DMS153 (cell line): ENCODE measurements at regions not wholly inside any gene's neighbourhood (a gene's known extent, or its start where the extent isn't known, plus 50 kb on each side); places are given as distances from the start of the nearest gene placed in this dataset.
"Not testable (repeated sequence)": the region's sequence is repeated elsewhere in the genome, so short reads cannot be mapped to it uniquely, and the experiment has no call there.

Source experiments
- DNase-seq: peaks from one replicate; lab custom pipeline; 2025; lab: John Stamatoyannopoulos, UW

- DNase-seq = no peak
These were observed 87.0 kb downstream of the PLSCR2 start for GRCh38 chr3:146382386-146382785.

GRCh38 chr3:146380046-146380445 lies 89.3 kb downstream of the PLSCR2 start:
- DNase-seq = peak; percentile 51

- no peak for DNase-seq
These were observed 94.1 kb downstream of the PLSCR2 start for GRCh38 chr3:146375219-146375618.

GRCh38 chr3:146374146-146374545 lies 95.2 kb downstream of the PLSCR2 start:
- no peak for DNase-seq

GRCh38 chr3:146371902-146372301 lies 97.5 kb downstream of the PLSCR2 start:
- DNase-seq = no peak

GRCh38 chr3:146368882-146369523 lies 100.4 kb downstream of the PLSCR2 start:
- no peak for DNase-seq

- no peak for DNase-seq
These were observed 108.9 kb upstream of the PLSCR4 start for GRCh38 chr3:146359841-146360240.

- not testable (repeated sequence) for DNase-seq
These were observed 103.5 kb upstream of the PLSCR4 start for GRCh38 chr3:146354421-146354820.

GRCh38 chr3:146350852-146351251 lies 99.9 kb upstream of the PLSCR4 start:
- DNase-seq = no peak

GRCh38 chr3:146345900-146346299 lies 95.0 kb upstream of the PLSCR4 start:
- DNase-seq = no peak

- DNase-seq = no peak
These were observed 92.6 kb upstream of the PLSCR4 start for GRCh38 chr3:146343551-146343950.

- DNase-seq = no peak
These were observed 92.1 kb upstream of the PLSCR4 start for GRCh38 chr3:146342989-146343388.

GRCh38 chr3:146339349-146339748 lies 88.4 kb upstream of the PLSCR4 start:
- DNase-seq = no peak

GRCh38 chr3:146337991-146338390 lies 87.1 kb upstream of the PLSCR4 start:
- DNase-seq = no peak

- no peak for DNase-seq
These were observed 84.5 kb upstream of the PLSCR4 start for GRCh38 chr3:146335386-146335785.

GRCh38 chr3:146334151-146334550 lies 83.2 kb upstream of the PLSCR4 start:
- DNase-seq = no peak

GRCh38 chr3:146331967-146332366 lies 81.1 kb upstream of the PLSCR4 start:
- DNase-seq = no peak

GRCh38 chr3:146326875-146327543 lies 76.1 kb upstream of the PLSCR4 start:
- DNase-seq = no peak

- no peak for DNase-seq
These were observed 74.3 kb upstream of the PLSCR4 start for GRCh38 chr3:146325170-146325569.

GRCh38 chr3:146322216-146322817 lies 71.4 kb upstream of the PLSCR4 start:
- no peak for DNase-seq

GRCh38 chr3:146314871-146315270 lies 64.0 kb upstream of the PLSCR4 start:
- DNase-seq = no peak

GRCh38 chr3:146313746-146314111 lies 62.8 kb upstream of the PLSCR4 start:
- DNase-seq = no peak

GRCh38 chr3:146313031-146313745 lies 62.3 kb upstream of the PLSCR4 start:
- no peak for DNase-seq
